Aorta (tissue), 5 donors: ENCODE measurements at regions not wholly inside any gene's neighbourhood (a gene's known extent, or its start where the extent isn't known, plus 50 kb on each side); places are given as distances from the start of the nearest gene placed in this dataset.

Experiments
- ATAC-seq: fragments of 200-7000 bp; cut with Tn5 transposase; one replicate; pipeline ENCODE4 v1.9.1; 2022; ENCODE audit warnings: moderate library complexity; ENCODE audit not compliant: low FRiP score
- DNase-seq, 2 donors: peaks; one replicate each; pipeline ENCODE4 v3.0.0-alpha.2; 2020
- H3K27ac ChIP-seq, 2 donors: one replicate each; pipeline ENCODE4 v1.5.1; 2013; ENCODE audit warnings: low read length in 2 of 2, mild to moderate bottlenecking in 2 of 2, moderate library complexity in 2 of 2, control low read depth in 1 of 2, inconsistent platforms in 1 of 2, low read depth in 1 of 2
- H3K27me3 ChIP-seq, 2 donors: one replicate each; pipeline ENCODE4 v1.6.1; 2013; ENCODE audit warnings: control low read depth in 1 of 2, low read length in 1 of 2, mild to moderate bottlenecking in 1 of 2, moderate library complexity in 1 of 2; ENCODE audit not compliant: insufficient read depth in 2 of 2, control insufficient read depth in 1 of 2
- H3K36me3 ChIP-seq, 2 donors: one replicate each; pipeline ENCODE4 v1.6.1; 2013; ENCODE audit warnings: control low read depth in 1 of 2, low read length in 1 of 2, mild to moderate bottlenecking in 1 of 2; ENCODE audit not compliant: insufficient read depth in 2 of 2, control insufficient read depth in 1 of 2
- H3K4me1 ChIP-seq, 2 donors: one replicate each; pipeline ENCODE4 v1.6.1; 2013; ENCODE audit warnings: low read length in 2 of 2, control low read depth in 1 of 2, mild to moderate bottlenecking in 1 of 2, moderate library complexity in 1 of 2; ENCODE audit not compliant: insufficient read depth in 2 of 2, control insufficient read depth in 1 of 2
- H3K4me3 ChIP-seq, 2 donors: one replicate each; pipeline ENCODE4 v1.5.1; 2013; ENCODE audit warnings: low read length in 2 of 2, control low read depth in 1 of 2, mild to moderate bottlenecking in 1 of 2
- H3K9me3 ChIP-seq: one replicate; pipeline ENCODE4 v1.6.1; 2013; ENCODE audit warnings: mild to moderate bottlenecking, low read length; ENCODE audit not compliant: control insufficient read depth
- WGBS, 2 donors: extraction: QIAGEN DNeasy Blood & Tissue Kit; methylation state at CpG; one replicate each; pipeline ENCODE4 v1.1.7; 2013; 5-methylcytosine and 5-hydroxymethylcytosine counted together
- intact Hi-C, 2 donors: fragments of 100-400 bp; cut with DNase I; formaldehyde crosslinking; loops; one replicate each; pipeline versions ENCODE4 v1.14.2 to v1.15.0; 2022
- donor health status: healthy with polysubstance abuse.
- donor health status: Bipolar disorder and iron deficiency.
- donor health status: DM: no; HTN: no; CAD: no.
- donor health status: DM: no; HTN: no; CAD: no.
- donor health status: DM: yes; HTN: yes; CAD: no.

DNA sequence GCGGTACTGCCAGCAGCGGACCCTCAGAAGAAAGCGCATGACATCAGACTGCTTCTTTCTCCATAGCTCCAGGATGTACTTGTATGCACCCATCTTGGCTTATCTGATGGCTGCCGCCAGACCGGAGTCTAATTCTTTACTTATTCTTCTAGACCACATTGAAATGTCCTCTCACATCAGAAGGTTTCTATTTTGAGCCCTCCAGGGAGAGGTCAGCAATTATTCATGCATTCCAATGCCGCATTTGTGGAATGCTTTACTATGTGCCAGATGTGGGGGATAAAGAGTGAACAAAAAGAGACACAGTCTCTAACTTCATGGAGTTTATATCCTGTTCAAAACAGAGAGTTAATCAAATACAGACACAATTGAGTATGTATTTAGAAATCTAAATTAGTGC, 230.1 kb downstream of the MIAT start:
- ATAC-seq (peak; percentile 37), DNase-seq (no peak)
- intact Hi-C loops = loop anchor here (5.0 kb wide), 3 partner anchors 95 to 220 kb away; no protein-coding TSS in a partner anchor
- Histone ChIP-seq H3K9me3 (no peaks in the 10 kb centered on the region), H3K4me1 (peaks cover 2 to 12% of the 10 kb centered on the region in 2 donors), H3K36me3 (no peaks in the 10 kb centered on the region), H3K27ac (peak overlapping the region in 1 of 2 donors; percentile 90), H3K4me3 (no peak overlapping the region), H3K27me3 (no peaks in the 10 kb centered on the region)
- 5 to 6% methylated on average over 6 of the region's 6 CpGs for WGBS, 2 donors

DNA sequence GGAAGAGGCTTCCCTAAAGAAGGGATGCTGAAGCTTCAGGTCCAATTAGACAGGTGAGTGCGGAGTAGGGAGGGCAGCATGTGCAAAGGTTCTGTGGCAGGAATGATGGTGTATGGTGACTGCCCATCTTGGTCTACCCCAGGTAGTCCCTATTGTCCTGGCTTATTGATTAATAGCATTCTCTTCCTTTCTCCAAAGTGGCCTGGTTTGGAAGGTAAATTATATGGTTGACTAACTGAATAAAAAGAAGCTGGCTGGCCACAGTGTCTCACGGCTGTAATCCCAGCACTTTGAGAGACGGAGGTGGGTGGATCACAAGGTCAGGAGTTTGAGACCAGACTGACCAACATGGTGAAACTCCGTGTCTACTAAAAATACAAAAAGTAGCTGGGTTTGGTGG, 230.5 kb downstream of the MIAT start:
- 51 to 64% methylated on average over 4 of the region's 4 CpGs for WGBS, 2 donors
- no peaks in the 10 kb centered on the region for H3K36me3 ChIP-seq
- DNase-seq (no peak), ATAC-seq (no peak)
- H3K9me3 ChIP-seq = no peaks in the 10 kb centered on the region
- peak overlapping the region; percentile 11 to 95 for H3K27ac ChIP-seq
- no peak overlapping the region for H3K4me3 ChIP-seq
- H3K4me1 ChIP-seq = peaks cover 2 to 12% of the 10 kb centered on the region in 2 donors
- intact Hi-C loops = loop anchor here (5.0 kb wide), 3 partner anchors 94 to 219 kb away; no protein-coding TSS in a partner anchor
- no peaks in the 10 kb centered on the region for H3K27me3 ChIP-seq

DNA sequence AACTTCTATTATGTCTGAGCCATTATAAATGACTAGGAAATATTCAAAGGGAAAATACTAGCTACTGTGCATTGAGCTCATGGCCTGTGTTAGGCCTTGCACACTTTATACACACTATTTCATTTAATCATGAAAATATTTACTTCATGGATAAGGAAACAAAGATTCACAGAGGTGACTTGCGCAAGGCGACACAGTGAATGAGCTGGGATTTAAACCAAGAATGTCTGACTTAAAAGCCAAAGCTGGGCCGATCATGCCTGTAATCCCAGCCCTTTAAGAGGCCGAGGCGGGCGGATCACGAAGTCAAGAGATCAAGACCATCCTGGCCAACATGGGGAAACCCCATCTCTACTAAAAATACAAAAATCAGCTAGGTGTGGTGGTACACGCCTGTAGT, 231.5 kb downstream of the MIAT start:
- no peaks in the 10 kb centered on the region for H3K9me3 ChIP-seq
- intact Hi-C loops = loop anchor here (5.0 kb wide), 3 partner anchors 93 to 218 kb away; no protein-coding TSS in a partner anchor

DNA sequence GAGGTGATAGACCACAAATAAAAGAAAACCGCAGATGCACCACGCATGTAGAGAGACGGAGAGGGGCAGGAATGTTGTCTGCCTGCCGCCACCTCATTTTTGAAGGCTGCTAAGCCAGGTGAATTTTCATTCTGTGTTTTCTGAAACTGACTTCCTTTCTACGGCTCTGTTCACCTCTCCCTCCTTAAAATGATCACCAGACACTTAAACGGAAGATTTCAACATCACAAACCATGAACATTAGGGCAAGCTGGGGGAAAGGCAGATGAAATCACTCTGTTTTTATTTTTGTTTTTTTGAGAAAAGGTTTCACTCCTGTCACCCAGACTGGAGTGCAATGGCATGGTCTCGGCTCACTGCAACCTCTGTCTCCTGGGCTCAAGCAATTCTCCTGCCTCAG, 232.4 kb downstream of the MIAT start:
- ATAC-seq (no peak), DNase-seq (no peak)
- intact Hi-C loops = loop anchor here (5.0 to 10.0 kb wide), 4 partner anchors 92 to 355 kb away; no protein-coding TSS in a partner anchor
- Histone ChIP-seq H3K9me3 (no peaks in the 10 kb centered on the region), H3K4me3 (no peak overlapping the region), H3K27me3 (no peaks in the 10 kb centered on the region), H3K36me3 (no peaks in the 10 kb centered on the region), H3K27ac (no peak overlapping the region), H3K4me1 (peaks cover 3 to 12% of the 10 kb centered on the region in 2 donors)
- 48 to 73% methylated on average over 7 of the region's 7 CpGs for WGBS, 2 donors

More for the DNA sequence above, 231.5 kb downstream of the MIAT start:
- H3K4me1 ChIP-seq = peaks cover 3 to 12% of the 10 kb centered on the region in 2 donors
- DNase-seq (no peak), ATAC-seq (no peak)
- no peaks in the 10 kb centered on the region for H3K36me3 ChIP-seq
- WGBS, 2 donors = 94 to 95% methylated on average over 8 of the region's 8 CpGs
- H3K27me3 ChIP-seq = no peaks in the 10 kb centered on the region
- H3K4me3 ChIP-seq = no peak overlapping the region
- no peak overlapping the region for H3K27ac ChIP-seq

DNA sequence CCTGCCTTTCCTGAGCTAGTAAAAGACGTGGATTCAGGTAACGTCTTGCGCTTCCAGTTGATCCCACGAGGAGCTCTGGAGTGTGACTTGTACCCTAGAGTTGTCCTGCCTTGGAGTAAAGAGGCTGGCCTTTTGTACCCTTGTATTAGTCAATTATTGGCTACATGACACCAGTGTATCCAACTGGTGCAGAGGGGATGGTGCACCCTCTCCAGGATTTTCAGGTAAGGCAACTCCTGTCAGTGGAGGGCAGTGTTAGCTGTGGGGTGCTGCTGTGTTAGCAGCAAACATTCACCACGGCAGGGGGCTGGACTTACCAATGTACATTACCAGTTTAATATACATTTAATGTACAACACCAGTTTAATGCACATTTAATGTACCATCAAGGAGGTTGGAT, 233.5 kb downstream of the MIAT start:
- intact Hi-C loops = loop anchor here in 1 of 2 donors (10.0 kb wide), 1 partner anchor 354 kb away; no protein-coding TSS in a partner anchor
- Histone ChIP-seq H3K4me3 (no peak overlapping the region), H3K27ac (no peak overlapping the region), H3K4me1 (peaks cover 3 to 11% of the 10 kb centered on the region in 2 donors), H3K9me3 (no peaks in the 10 kb centered on the region), H3K27me3 (no peaks in the 10 kb centered on the region), H3K36me3 (no peaks in the 10 kb centered on the region)
- 75 to 82% methylated on average over 5 of the region's 5 CpGs for WGBS, 2 donors
- DNase-seq (no peak), ATAC-seq (no peak)

DNA sequence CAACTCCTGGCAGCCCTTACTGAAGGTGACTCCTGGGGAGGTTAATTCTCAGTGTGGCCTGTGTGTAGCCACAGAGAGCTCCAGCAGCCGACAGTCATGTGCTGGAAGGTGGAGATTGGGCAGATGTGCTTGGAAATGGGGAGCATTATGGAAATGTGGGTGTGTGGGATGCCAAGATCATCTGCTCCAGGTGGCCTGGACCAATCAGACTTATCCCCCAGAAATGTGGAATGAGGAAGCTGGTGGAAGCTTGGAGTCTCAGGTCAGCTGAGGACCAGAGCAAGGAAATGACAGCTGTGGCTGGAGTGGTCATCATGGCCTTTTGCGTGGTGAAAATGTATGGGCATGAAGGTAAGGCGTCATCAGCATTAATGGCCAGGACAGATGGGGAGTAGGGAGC, 234.0 kb downstream of the MIAT start:
- Histone ChIP-seq H3K4me1 (peaks cover 3 to 15% of the 10 kb centered on the region in 2 donors), H3K9me3 (no peaks in the 10 kb centered on the region), H3K4me3 (no peak overlapping the region), H3K27ac (no peak overlapping the region), H3K27me3 (no peaks in the 10 kb centered on the region), H3K36me3 (no peaks in the 10 kb centered on the region)
- intact Hi-C loops = loop anchor here in 1 of 2 donors (10.0 kb wide), 1 partner anchor 353 kb away; no protein-coding TSS in a partner anchor
- 94 to 97% methylated on average over 3 of the region's 3 CpGs for WGBS, 2 donors
- ATAC-seq = no peak
- no peak for DNase-seq

DNA sequence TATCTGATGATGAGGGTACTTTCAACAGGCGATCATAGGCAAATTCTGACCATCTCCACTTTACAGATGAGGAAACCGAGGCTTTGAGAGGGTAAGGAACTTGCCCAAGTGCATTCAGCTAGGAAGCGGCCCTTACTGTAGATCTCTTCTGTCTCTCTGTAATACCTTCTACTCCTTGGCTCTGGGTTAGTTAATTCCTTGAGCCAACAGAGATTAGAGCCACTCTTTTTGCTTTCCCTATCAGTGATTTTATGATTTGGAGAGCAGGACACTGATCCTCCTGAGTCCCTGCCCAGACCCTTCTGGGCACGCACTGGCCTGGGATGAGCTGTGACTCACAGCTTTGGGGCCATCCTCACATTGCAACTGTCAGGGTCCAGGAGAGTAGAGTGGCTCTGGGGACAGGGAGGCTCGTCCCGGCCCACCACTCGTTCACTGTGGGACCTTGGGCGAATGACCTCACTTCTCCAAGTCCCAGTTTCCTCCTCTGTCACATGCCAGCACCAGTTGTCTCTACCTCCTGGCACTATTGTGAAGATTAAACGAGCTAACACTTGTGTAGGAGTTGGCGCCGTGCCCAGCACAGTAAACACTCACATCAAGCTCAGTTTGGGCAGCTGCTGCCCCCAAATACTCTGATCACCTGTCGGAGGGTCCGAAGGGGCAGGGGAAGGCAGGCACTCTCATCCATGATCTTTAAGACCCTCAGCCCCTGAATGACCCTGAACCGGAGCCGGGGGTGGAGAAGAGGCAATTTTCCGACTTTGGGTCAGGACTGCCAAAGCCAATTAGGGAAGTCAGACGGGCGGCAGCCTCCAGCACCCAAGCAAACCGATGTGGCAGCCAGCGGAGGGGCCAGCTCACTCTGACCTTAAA, 235.0 kb downstream of the MIAT start:
- peak; percentile 15 for ATAC-seq
- no peaks in the 10 kb centered on the region for H3K27me3 ChIP-seq
- 30 to 31% methylated on average over 20 of the region's 20 CpGs for WGBS, 2 donors
- no peak overlapping the region for H3K4me3 ChIP-seq
- H3K36me3 ChIP-seq = no peaks in the 10 kb centered on the region
- H3K9me3 ChIP-seq = no peaks in the 10 kb centered on the region
- DNase-seq = peak; percentile 63 to 83
- H3K4me1 ChIP-seq = peaks cover 3 to 13% of the 10 kb centered on the region in 2 donors
- intact Hi-C loops = loop anchor here in 1 of 2 donors (10.0 kb wide), 1 partner anchor 352 kb away; no protein-coding TSS in a partner anchor
- H3K27ac ChIP-seq = peak overlapping the region; percentile 6 to 65

DNA sequence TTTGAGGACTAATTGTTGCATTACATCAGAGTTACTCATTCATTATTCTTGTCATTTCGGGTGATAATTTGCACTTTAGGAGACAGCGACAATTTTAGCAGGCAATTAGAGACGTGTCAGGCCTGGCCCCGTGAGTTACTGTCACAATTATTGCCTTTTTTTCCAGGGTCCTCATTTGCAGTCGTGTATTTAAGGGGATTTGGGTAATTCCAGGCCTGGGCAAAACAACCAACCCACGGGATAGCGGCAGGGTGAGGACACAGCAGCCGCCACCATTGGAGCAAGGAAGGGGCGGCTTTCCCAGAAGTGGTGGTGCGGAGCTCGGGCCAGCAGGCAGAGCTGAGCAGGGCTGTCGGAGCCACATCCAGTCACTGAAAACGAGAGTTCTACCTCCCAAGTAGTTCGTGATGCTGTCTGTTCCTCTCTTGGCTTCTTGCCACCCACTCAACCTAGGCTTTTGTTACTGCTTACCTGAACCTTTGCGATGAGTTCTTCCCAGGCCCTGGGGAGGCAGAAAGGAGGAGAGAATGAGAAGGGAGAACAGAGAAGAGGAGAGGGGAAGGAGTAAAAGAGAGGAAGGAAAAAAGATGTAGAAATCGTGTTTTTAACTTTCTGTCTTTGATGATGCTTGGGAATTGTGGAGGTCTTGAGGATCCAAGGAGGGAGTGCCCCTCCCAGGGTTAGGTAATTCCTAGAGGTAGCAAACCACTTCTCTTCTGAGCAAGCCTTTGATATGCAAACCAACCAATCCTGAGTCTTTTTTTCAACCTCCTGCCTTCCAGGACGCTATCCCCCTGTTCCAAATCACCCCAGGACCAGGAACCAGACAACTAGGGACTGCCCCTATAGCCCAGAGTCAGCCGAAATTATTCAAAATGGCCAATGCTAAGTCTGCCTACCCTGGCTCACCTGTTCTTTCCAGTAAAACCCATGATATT, 236.1 kb downstream of the MIAT start:
- H3K27ac ChIP-seq = peak overlapping the region; percentile 85 to 94
- peak in 1 of 2 donors; percentile 59 for DNase-seq
- no peak for ATAC-seq
- H3K27me3 ChIP-seq = no peaks in the 10 kb centered on the region
- intact Hi-C loops = loop anchor here in 1 of 2 donors (10.0 kb wide), 1 partner anchor 351 kb away; no protein-coding TSS in a partner anchor
- no peaks in the 10 kb centered on the region for H3K36me3 ChIP-seq
- H3K4me3 ChIP-seq = no peak overlapping the region
- no peaks in the 10 kb centered on the region for H3K9me3 ChIP-seq
- peaks cover 2 to 10% of the 10 kb centered on the region in 2 donors for H3K4me1 ChIP-seq
- WGBS, 2 donors = 68 to 74% methylated on average over 18 of the region's 18 CpGs
